DND-41 (cell line): ENCODE measurements at regions not wholly inside any gene's neighbourhood (a gene's known extent, or its start where the extent isn't known, plus 50 kb on each side); places are given as distances from the start of the nearest gene placed in this dataset.

ENCODE experiments used
- CTCF ChIP-seq: IDR thresholded peaks from 2 replicates; pipeline ENCODE4 v1.5.1; 2012; ENCODE audit warnings: borderline replicate concordance, low read length, moderate library complexity, mild to moderate bottlenecking; ENCODE audit not compliant: poor library complexity, severe bottlenecking; ENCODE audit errors: extremely low read depth
- EZH2 ChIP-seq: IDR thresholded peaks from 3 replicates; pipeline ENCODE4 v1.6.1; 2012; ENCODE audit warnings: borderline replicate concordance, low read depth, mild to moderate bottlenecking, moderate library complexity, low read length, inconsistent platforms; ENCODE audit not compliant: severe bottlenecking

GRCh38 chr1:25103164-25103795 is 129.0 kb downstream of the SYF2 start:
- TF ChIP-seq CTCF (no peak), EZH2 (no peak)
